Activated T-cell treated with anti-CD3 and anti-CD28 coated beads for 24 hours (primary cell): ENCODE measurements at regions not wholly inside any gene's neighbourhood (a gene's known extent, or its start where the extent isn't known, plus 50 kb on each side); places are given as distances from the start of the nearest gene placed in this dataset.
"Not testable (repeated sequence)": the region's sequence is repeated elsewhere in the genome, so short reads cannot be mapped to it uniquely, and the experiment has no call there.

Experiments
- DNase-seq: peaks from one replicate; pipeline ENCODE4 v3.0.0-alpha.2; 2020; ENCODE audit warnings: low read depth

- DNase-seq, result no peak
Observed at GRCh38 chr2:7430421-7430868, 513.2 kb downstream of the RNF144A start.

GRCh38 chr2:7430869-7431641, 513.8 kb downstream of the RNF144A start:
- DNase-seq, result no peak

- no peak for DNase-seq
Observed at GRCh38 chr2:7432436-7432835, 515.2 kb downstream of the RNF144A start.

GRCh38 chr2:7436096-7436906, 519.1 kb downstream of the RNF144A start:
- DNase-seq, result no peak

GRCh38 chr2:7437141-7437540, 519.9 kb downstream of the RNF144A start:
- DNase-seq, result no peak

GRCh38 chr2:7437716-7438632, 520.8 kb downstream of the RNF144A start:
- DNase-seq, result no peak

GRCh38 chr2:7438855-7439254, 521.6 kb downstream of the RNF144A start:
- DNase-seq, result no peak

- no peak for DNase-seq
Observed at GRCh38 chr2:7440977-7441376, 523.8 kb downstream of the RNF144A start.

GRCh38 chr2:7441841-7442240, 524.6 kb downstream of the RNF144A start:
- not testable (repeated sequence) for DNase-seq

GRCh38 chr2:7444626-7445025, 527.4 kb downstream of the RNF144A start:
- no peak for DNase-seq

GRCh38 chr2:7448578-7449264, 531.5 kb downstream of the RNF144A start:
- no peak for DNase-seq

- no peak for DNase-seq
Observed at GRCh38 chr2:7449298-7449697, 532.1 kb downstream of the RNF144A start.

GRCh38 chr2:7450188-7450832, 533.1 kb downstream of the RNF144A start:
- peak; percentile 49 for DNase-seq

- no peak for DNase-seq
Observed at GRCh38 chr2:7450833-7451190, 533.6 kb downstream of the RNF144A start.

- DNase-seq, result no peak
Observed at GRCh38 chr2:7452110-7452876, 535.1 kb downstream of the RNF144A start.

GRCh38 chr2:7454592-7454991, 537.4 kb downstream of the RNF144A start:
- no peak for DNase-seq

- DNase-seq, result no peak
Observed at GRCh38 chr2:7456762-7457161, 539.5 kb downstream of the RNF144A start.

- no peak for DNase-seq
Observed at GRCh38 chr2:7458066-7458465, 540.9 kb downstream of the RNF144A start.

GRCh38 chr2:7467782-7468447, 550.7 kb downstream of the RNF144A start:
- DNase-seq, result no peak

- DNase-seq, result no peak
Observed at GRCh38 chr2:7468448-7468828, 551.2 kb downstream of the RNF144A start.
